K562 (cell line): ENCODE measurements at regions not wholly inside any gene's neighbourhood (a gene's known extent, or its start where the extent isn't known, plus 50 kb on each side); places are given as distances from the start of the nearest gene placed in this dataset.

ENCODE experiments used
- ATAC-seq: fragments of 200-7000 bp; cut with Tn5 transposase; 3 replicates; pipeline ENCODE4 v1.9.1; 2020; ENCODE audit warnings: moderate library complexity
- BruUV-seq: library from RNA; stranded (reverse); fragments of 400-500 nt; replicated peaks from 2 replicates; lab custom pipeline; 2021; lab: Mats Ljungman, UMichigan
- CTCF ChIA-PET: fragments of 300-600 bp; formaldehyde crosslinking; extraction: SDS; loops from one replicate; lab custom pipeline; 2021; ENCODE audit warnings: low intra/inter-chr PET ratio; lab: Yijun Ruan, JAX
- POLR2A ChIA-PET: fragments of 300-600, 350-650 bp; sonication (Branson Sonifier 250); formaldehyde crosslinking; extraction: SDS; loops from one replicate; lab custom pipeline; 2021; ENCODE audit warnings: antibody characterized with exemption, inconsistent platforms; lab: Yijun Ruan, JAX
- DNase-seq, 4 experiments: peaks; one replicate each; pipeline versions ENCODE4 v3.0.0 to v3.0.0-alpha.2; 2011 to 2018; ENCODE audit warnings: low spot score in 3 of 4, mixed read lengths in 3 of 4; ENCODE audit errors: extremely low read depth in 1 of 4
- FAIRE-seq: peaks from 2 replicates; lab custom pipeline; 2011; peaks lifted over from hg19 to GRCh38; lab: Jason Lieb, UNC
- H2AFZ ChIP-seq: 2 replicates; pipeline ENCODE4 v1.6.0; 2011; ENCODE audit warnings: low read depth, low read length, control low read depth, inconsistent platforms
- H3K27ac ChIP-seq: fragments of 200-600 bp; 3 replicates; pipeline ENCODE4 v1.8.0; 2011; ENCODE audit warnings: low read depth, mild to moderate bottlenecking, control low read depth, inconsistent platforms, low read length, moderate library complexity, mixed read lengths; ENCODE audit errors: extremely low read depth
- H3K27me3 ChIP-seq, 2 experiments: fragments of 300-600 bp in 1 of 2; 2 replicates in 1 of 2; 3 replicates in 1 of 2; pipeline versions ENCODE4 v1.6.0 to v1.8.0; 2011; ENCODE audit warnings: inconsistent platforms in 2 of 2, low read length in 2 of 2, mild to moderate bottlenecking in 1 of 2, mixed read lengths in 1 of 2, moderate library complexity in 1 of 2; ENCODE audit not compliant: control insufficient read depth in 2 of 2, insufficient read depth in 2 of 2
- H3K36me3 ChIP-seq: fragments of 300-600 bp; 3 replicates; pipeline ENCODE4 v1.8.0; 2011; ENCODE audit warnings: mild to moderate bottlenecking, low read length, inconsistent platforms; ENCODE audit not compliant: control insufficient read depth, insufficient read depth
- H3K4me1 ChIP-seq, 2 experiments: fragments of 200-600 bp in 1 of 2; replicated peaks in 1 of 2; 2 replicates in 1 of 2; 3 replicates in 1 of 2; pipeline versions ENCODE4 v1.5.1 to v1.8.0; 2011; ENCODE audit warnings: inconsistent platforms in 2 of 2, low read length in 2 of 2, mild to moderate bottlenecking in 1 of 2, mixed read lengths in 1 of 2, moderate library complexity in 1 of 2; ENCODE audit not compliant: control insufficient read depth in 2 of 2, insufficient read depth in 2 of 2
- H3K4me2 ChIP-seq: 2 replicates; pipeline ENCODE4 v1.6.1; 2011; ENCODE audit warnings: low read length, control low read depth, inconsistent platforms, mixed read lengths; ENCODE audit not compliant: insufficient read depth
- H3K4me3 ChIP-seq: fragments of 200-600 bp; sonication (generic), shearing (Covaris generic); 2 replicates; pipeline ENCODE4 v1.5.1; 2016; ENCODE audit warnings: control low read depth, inconsistent platforms
- H3K79me2 ChIP-seq: fragments of 200-600 bp; 3 replicates; pipeline ENCODE4 v1.8.0; 2011; ENCODE audit warnings: low read length, inconsistent platforms; ENCODE audit not compliant: control insufficient read depth, insufficient read depth
- H3K9ac ChIP-seq, 2 experiments: 2 replicates each; pipeline versions ENCODE4 v1.6.0 to v1.6.1; 2011; ENCODE audit warnings: low read depth in 2 of 2, low read length in 2 of 2, control low read depth in 1 of 2, inconsistent platforms in 1 of 2, mild to moderate bottlenecking in 1 of 2, mixed read lengths in 1 of 2; ENCODE audit not compliant: insufficient read depth in 1 of 2
- H3K9me1 ChIP-seq: one replicate; pipeline ENCODE4 v1.6.0; 2011; ENCODE audit warnings: inconsistent platforms, mild to moderate bottlenecking, low read length, moderate library complexity; ENCODE audit not compliant: control insufficient read depth, insufficient read depth
- H3K9me3 ChIP-seq: replicated peaks from 2 replicates; pipeline ENCODE4 v1.5.1; 2011; ENCODE audit warnings: low read depth, low read length, inconsistent platforms; ENCODE audit not compliant: control insufficient read depth, insufficient read depth
- H4K20me1 ChIP-seq: replicated peaks from 2 replicates; pipeline ENCODE4 v1.6.1; 2011; ENCODE audit warnings: low read length, inconsistent platforms, mixed read lengths; ENCODE audit not compliant: control insufficient read depth, insufficient read depth
- ARHGAP35 ChIP-seq: fragments of 450-650 bp; IDR thresholded peaks from 2 replicates; pipeline ENCODE4 v1.6.1; 2018; ENCODE audit not compliant: partially characterized antibody
- CBX3 ChIP-seq, 2 experiments: IDR thresholded peaks; 1 replicate in 1 of 2; 2 replicates in 1 of 2; pipeline ENCODE4 v1.6.1; 2012; ENCODE audit warnings: inconsistent platforms in 2 of 2, low read length in 2 of 2, borderline replicate concordance in 1 of 2, control low read depth in 1 of 2
- E2F5 ChIP-seq: sonication (generic); formaldehyde crosslinking; IDR thresholded peaks from 2 replicates; pipeline ENCODE4 v1.8.0; 2022; ENCODE audit warnings: mild to moderate bottlenecking, missing genetic modification reagents
- HDAC6 ChIP-seq: IDR thresholded peaks from 2 replicates; pipeline ENCODE4 v1.6.1; 2012; ENCODE audit warnings: low read depth, mild to moderate bottlenecking, control low read depth, inconsistent platforms, low read length, moderate library complexity
- HMGN3 ChIP-seq: IDR thresholded peaks from 2 replicates; pipeline ENCODE4 v1.6.1; 2011; ENCODE audit warnings: borderline replicate concordance, low read depth, mild to moderate bottlenecking, mixed read lengths, low read length; ENCODE audit not compliant: insufficient read length; ENCODE audit errors: extremely low read depth
- KHSRP ChIP-seq: fragments of 450-650 bp; IDR thresholded peaks from 2 replicates; pipeline ENCODE4 v1.6.1; 2017
- MCM2 ChIP-seq: fragments of 450-650 bp; IDR thresholded peaks from 2 replicates; pipeline ENCODE4 v1.6.1; 2017; ENCODE audit warnings: low read depth, mild to moderate bottlenecking
- MIER1 ChIP-seq: fragments of 450-650 bp; IDR thresholded peaks from 2 replicates; pipeline ENCODE4 v1.6.1; 2016; ENCODE audit warnings: antibody characterized with exemption, mild to moderate bottlenecking, low read depth
- RAD21 ChIP-seq, 2 experiments: fragments of 250-450 bp in 1 of 2; fragments of 450-650 bp in 1 of 2; sonication (Bioruptor Pico) in 1 of 2; formaldehyde crosslinking in 1 of 2; IDR thresholded peaks in 1 of 2; conservative IDR thresholded peaks in 1 of 2; 2 replicates each; pipeline versions ENCODE4 v1.4.0 to v1.8.0; 2020 to 2022; ENCODE audit warnings: mild to moderate bottlenecking in 2 of 2, moderate library complexity in 1 of 2
- SIN3B ChIP-seq: fragments of 450-650 bp; IDR thresholded peaks from 2 replicates; pipeline ENCODE4 v1.6.1; 2017; ENCODE audit warnings: low read depth, mild to moderate bottlenecking, moderate library complexity
- SP1 ChIP-seq: sonication (generic); formaldehyde crosslinking; IDR thresholded peaks from 2 replicates; pipeline ENCODE4 v1.8.1; 2022; ENCODE audit warnings: mild to moderate bottlenecking, missing genetic modification reagents
- SREBF2 ChIP-seq: sonication (generic); formaldehyde crosslinking; IDR thresholded peaks from 2 replicates; pipeline ENCODE4 v1.4.0; 2020; ENCODE audit warnings: mild to moderate bottlenecking, missing genetic modification reagents
- YBX1 ChIP-seq: fragments of 450-650 bp; IDR thresholded peaks from 2 replicates; pipeline ENCODE4 v1.7.1; 2016; ENCODE audit warnings: mild to moderate bottlenecking
- ZBTB5 ChIP-seq: fragments of 450-650 bp; IDR thresholded peaks from 2 replicates; pipeline ENCODE4 v1.6.1; 2017; ENCODE audit warnings: antibody characterized with exemption
- ZNF511 ChIP-seq: sonication (generic); formaldehyde crosslinking; IDR thresholded peaks from 2 replicates; pipeline ENCODE4 v1.8.0; 2022; ENCODE audit warnings: mild to moderate bottlenecking, missing genetic modification reagents
- WGBS: fragments of 100-300 bp; shearing (Covaris generic); methylation state at CpG from one replicate; pipeline ENCODE4 v1.1.6; 2016; ENCODE audit warnings: low coverage, mixed read lengths; ENCODE audit not compliant: insufficient coverage; ENCODE audit errors: missing lambda C conversion rate; 5-methylcytosine and 5-hydroxymethylcytosine counted together
- in situ Hi-C: fragments of 300-500 bp; cut with MboI; formaldehyde crosslinking; loops from 4 replicates; pipeline ENCODE4 v1.15.0; 2018; ENCODE audit warnings: inconsistent platforms, mixed read lengths
- intact Hi-C: fragments of 100-400 bp; cut with micrococcal nuclease; formaldehyde crosslinking; loops from 2 replicates; pipeline ENCODE4 v1.14.2; 2022

- no peaks in the 10 kb centered on the region for H3K4me1 ChIP-seq
Measured at GRCh38 chr10:124143721-124144120, 50.3 kb upstream of the CHST15 start.

More at GRCh38 chr10:124143721-124144120, 50.3 kb upstream of the CHST15 start:
- Histone ChIP-seq H3K9me3 (no peaks in the 10 kb centered on the region), H4K20me1 (no peaks in the 10 kb centered on the region), H3K9me1 (no peaks in the 10 kb centered on the region), H3K27ac (no peak overlapping the region), H3K27me3 (peaks cover 0 to 4% of the 10 kb centered on the region in 2 experiments; a peak in 1 of 5 replicates), H3K36me3 (no peaks in the 10 kb centered on the region), H3K9ac (no peak overlapping the region), H2AFZ (no peak overlapping the region), H3K4me2 (no peak overlapping the region), H3K79me2 (no peaks in the 10 kb centered on the region), H3K4me3 (no peak overlapping the region)
- intact Hi-C loops, result no loop called here
- ATAC-seq, result no peak
- in situ Hi-C loops, result no loop called here
- DNase-seq, result no peak
- 2% methylated on average over 5 of the region's 6 CpGs for WGBS
- no TSS peak for BruUV-seq
- ChIA-PET POLR2A (no interaction called here), CTCF (no interaction called here)
- FAIRE-seq, result no peak
- TF ChIP-seq MCM2 (no peak), SP1 (CRISPR knock-in tag) (no peak), MIER1 (no peak), SREBF2 (no peak), RAD21 (CRISPR knock-in tag; conservative IDR thresholded peaks at IDR 0.05 in 1 of 2, IDR thresholded peaks at IDR 0.05 in 1 of 2) (no peak), HMGN3 (no peak), ZNF511 (no peak), CBX3 (IDR thresholded peaks at IDR 0.05; ENCODE audit: borderline replicate concordance in 1 of 2, low read length in 2 of 2) (no peak), HDAC6 (no peak), KHSRP (no peak), YBX1 (no peak), ZBTB5 (no peak), SIN3B (no peak), ARHGAP35 (no peak), E2F5 (CRISPR knock-in tag) (no peak)
